Breast epithelium (tissue), 3 donors: ENCODE measurements at regions not wholly inside any gene's neighbourhood (a gene's known extent, or its start where the extent isn't known, plus 50 kb on each side); places are given as distances from the start of the nearest gene placed in this dataset.

Source experiments
- CTCF ChIP-seq, 3 donors: fragments of 450-650 bp; IDR thresholded peaks; one replicate each; pipeline ENCODE4 v1.5.1; 2016 to 2017; ENCODE audit warnings: antibody characterized with exemption in 3 of 3, mild to moderate bottlenecking in 3 of 3, moderate library complexity in 3 of 3
- POLR2A ChIP-seq: fragments of 450-650 bp; IDR thresholded peaks from one replicate; pipeline ENCODE4 v1.6.1; 2016; ENCODE audit warnings: antibody characterized with exemption, mild to moderate bottlenecking, moderate library complexity
- POLR2AphosphoS5 ChIP-seq, 3 donors: sonication (generic); formaldehyde crosslinking; IDR thresholded peaks; one replicate each; pipeline ENCODE4 v1.6.1; 2017; ENCODE audit warnings: antibody characterized with exemption in 3 of 3

GRCh38 chr6:131492932-131493573 is 80.0 kb upstream of the ARG1 start:
- TF ChIP-seq CTCF (IDR thresholded peaks at IDR 0.05) (no peak), POLR2A (no peak), POLR2AphosphoS5 (IDR thresholded peaks at IDR 0.05) (no peak)
